Panc1 (cell line): ENCODE measurements at regions not wholly inside any gene's neighbourhood (a gene's known extent, or its start where the extent isn't known, plus 50 kb on each side); places are given as distances from the start of the nearest gene placed in this dataset.

Experiments
- ATAC-seq: fragments of 200-7000 bp; cut with Tn5 transposase; 2 replicates; pipeline ENCODE4 v1.9.1; 2020; ENCODE audit warnings: mild to moderate bottlenecking, moderate library complexity
- BruUV-seq: library from RNA; stranded (reverse); fragments of 400-500 nt; replicated peaks from 2 replicates; lab custom pipeline; 2021; lab: Mats Ljungman, UMichigan
- CTCF ChIA-PET: fragments of 300-600 bp; sonication (Branson Sonifier 250); formaldehyde crosslinking; loops from one replicate; lab custom pipeline; 2022; ENCODE audit warnings: antibody characterized with exemption; lab: Charles Lee
- POLR2A ChIA-PET: fragments of 300-600 bp; sonication (Branson Sonifier 250); formaldehyde crosslinking; loops from one replicate; lab custom pipeline; 2022; ENCODE audit warnings: antibody characterized with exemption; lab: Charles Lee
- DNase-seq: peaks from one replicate; pipeline ENCODE4 v3.0.0-alpha.2; 2010; ENCODE audit warnings: low read depth, low spot score
- H3K27ac ChIP-seq: 2 replicates; pipeline ENCODE4 v1.5.1; 2011; ENCODE audit warnings: mild to moderate bottlenecking, low read length, inconsistent platforms
- H3K27me3 ChIP-seq: fragments of 200-500 bp; sonication (Bioruptor generic); 2 replicates; pipeline ENCODE4 v1.6.0; 2014; ENCODE audit warnings: low read length, inconsistent platforms; ENCODE audit not compliant: control insufficient read depth, insufficient read depth
- H3K36me3 ChIP-seq: fragments of 200-500 bp; sonication (Bioruptor generic); 2 replicates; pipeline ENCODE4 v1.5.1; 2014; ENCODE audit warnings: inconsistent platforms, mild to moderate bottlenecking, low read length, moderate library complexity; ENCODE audit not compliant: control insufficient read depth, insufficient read depth
- H3K4me1 ChIP-seq: 2 replicates; pipeline ENCODE4 v1.5.1; 2011; ENCODE audit warnings: inconsistent platforms, mild to moderate bottlenecking, low read length, moderate library complexity; ENCODE audit not compliant: control insufficient read depth, insufficient read depth
- H3K4me3 ChIP-seq, 2 experiments: 2 replicates each; pipeline ENCODE4 v1.5.1; 2011 to 2012; ENCODE audit warnings: low read depth in 2 of 2, low read length in 2 of 2, mild to moderate bottlenecking in 2 of 2, inconsistent platforms in 1 of 2, moderate library complexity in 1 of 2
- H3K9me3 ChIP-seq: fragments of 200-500 bp; sonication (Bioruptor generic); 2 replicates; pipeline ENCODE4 v1.5.1; 2014; ENCODE audit warnings: low read depth, mild to moderate bottlenecking, inconsistent platforms, low read length, moderate library complexity; ENCODE audit not compliant: control insufficient read depth, insufficient read depth
- POLR2AphosphoS5 ChIP-seq: IDR thresholded peaks from 2 replicates; pipeline ENCODE4 v1.6.1; 2012; ENCODE audit warnings: mild to moderate bottlenecking, low read depth, low read length, moderate library complexity
- SIN3A ChIP-seq: IDR thresholded peaks from 2 replicates; pipeline ENCODE4 v1.6.1; 2012; ENCODE audit warnings: low read depth, mild to moderate bottlenecking, low read length, moderate library complexity, borderline replicate concordance; ENCODE audit not compliant: insufficient read depth
- TCF7L2 ChIP-seq: IDR thresholded peaks from 2 replicates; pipeline ENCODE4 v1.6.1; 2011; ENCODE audit warnings: mild to moderate bottlenecking, low read depth, low read length, inconsistent platforms
- in situ Hi-C: cut with HindIII; loops from 2 replicates; pipeline ENCODE4 v1.10.0; 2016; ENCODE audit warnings: low sequenced_read_pairs, low pct_unique_long_range_greater_than_20kb
- intact Hi-C: fragments of 100-400 bp; cut with micrococcal nuclease; formaldehyde crosslinking; loops from one replicate; pipeline ENCODE4 v1.10.0; 2022; ENCODE audit not compliant: unreplicated experiment
- TF ChIP-seq, protein P1 (sequence below), 2 experiments: IDR thresholded peaks; 2 replicates each; pipeline ENCODE4 v1.6.1; 2011 to 2012; ENCODE audit warnings: low read depth in 2 of 2, control low read depth in 1 of 2, low read length in 1 of 2, mild to moderate bottlenecking in 1 of 2, moderate library complexity in 1 of 2; ENCODE audit not compliant: insufficient read depth in 1 of 2
- TF ChIP-seq, protein P2 (sequence below): fragments of 450-650 bp; IDR thresholded peaks from 2 replicates; pipeline ENCODE4 v1.5.1; 2017; ENCODE audit warnings: mild to moderate bottlenecking

DNA sequence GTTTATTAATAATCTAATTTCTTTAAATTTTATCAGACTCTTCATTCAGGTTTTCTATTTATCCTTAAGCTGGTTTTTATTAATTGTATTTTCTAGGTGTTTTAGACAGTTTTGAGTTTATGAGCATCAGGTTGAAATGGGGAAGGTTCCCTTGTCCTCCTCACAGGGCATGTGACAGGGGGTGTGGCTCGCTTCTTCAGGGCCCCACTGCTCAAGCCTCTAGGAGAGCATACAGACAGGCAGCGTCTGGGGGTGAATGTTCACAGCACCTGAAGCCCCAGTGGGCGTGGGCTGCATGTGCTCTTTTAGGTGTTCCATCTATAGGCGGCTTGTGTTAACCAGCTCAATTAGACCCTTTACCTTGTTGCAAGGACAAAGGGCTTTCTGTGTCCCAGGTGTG lies 78.2 kb upstream of the RUFY1 start:
- ATAC-seq (no peak), DNase-seq (no peak)
- TF ChIP-seq SIN3A (no peak), POLR2AphosphoS5 (no peak), TCF7L2 (no peak)
- TF ChIP-seq, protein P1, sequence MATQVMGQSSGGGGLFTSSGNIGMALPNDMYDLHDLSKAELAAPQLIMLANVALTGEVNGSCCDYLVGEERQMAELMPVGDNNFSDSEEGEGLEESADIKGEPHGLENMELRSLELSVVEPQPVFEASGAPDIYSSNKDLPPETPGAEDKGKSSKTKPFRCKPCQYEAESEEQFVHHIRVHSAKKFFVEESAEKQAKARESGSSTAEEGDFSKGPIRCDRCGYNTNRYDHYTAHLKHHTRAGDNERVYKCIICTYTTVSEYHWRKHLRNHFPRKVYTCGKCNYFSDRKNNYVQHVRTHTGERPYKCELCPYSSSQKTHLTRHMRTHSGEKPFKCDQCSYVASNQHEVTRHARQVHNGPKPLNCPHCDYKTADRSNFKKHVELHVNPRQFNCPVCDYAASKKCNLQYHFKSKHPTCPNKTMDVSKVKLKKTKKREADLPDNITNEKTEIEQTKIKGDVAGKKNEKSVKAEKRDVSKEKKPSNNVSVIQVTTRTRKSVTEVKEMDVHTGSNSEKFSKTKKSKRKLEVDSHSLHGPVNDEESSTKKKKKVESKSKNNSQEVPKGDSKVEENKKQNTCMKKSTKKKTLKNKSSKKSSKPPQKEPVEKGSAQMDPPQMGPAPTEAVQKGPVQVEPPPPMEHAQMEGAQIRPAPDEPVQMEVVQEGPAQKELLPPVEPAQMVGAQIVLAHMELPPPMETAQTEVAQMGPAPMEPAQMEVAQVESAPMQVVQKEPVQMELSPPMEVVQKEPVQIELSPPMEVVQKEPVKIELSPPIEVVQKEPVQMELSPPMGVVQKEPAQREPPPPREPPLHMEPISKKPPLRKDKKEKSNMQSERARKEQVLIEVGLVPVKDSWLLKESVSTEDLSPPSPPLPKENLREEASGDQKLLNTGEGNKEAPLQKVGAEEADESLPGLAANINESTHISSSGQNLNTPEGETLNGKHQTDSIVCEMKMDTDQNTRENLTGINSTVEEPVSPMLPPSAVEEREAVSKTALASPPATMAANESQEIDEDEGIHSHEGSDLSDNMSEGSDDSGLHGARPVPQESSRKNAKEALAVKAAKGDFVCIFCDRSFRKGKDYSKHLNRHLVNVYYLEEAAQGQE (IDR thresholded peaks at IDR 0.05; ENCODE audit: insufficient read depth in 1 of 2, low read depth in 2 of 2, low read length in 1 of 2), result no peak
- TF ChIP-seq, protein P2, sequence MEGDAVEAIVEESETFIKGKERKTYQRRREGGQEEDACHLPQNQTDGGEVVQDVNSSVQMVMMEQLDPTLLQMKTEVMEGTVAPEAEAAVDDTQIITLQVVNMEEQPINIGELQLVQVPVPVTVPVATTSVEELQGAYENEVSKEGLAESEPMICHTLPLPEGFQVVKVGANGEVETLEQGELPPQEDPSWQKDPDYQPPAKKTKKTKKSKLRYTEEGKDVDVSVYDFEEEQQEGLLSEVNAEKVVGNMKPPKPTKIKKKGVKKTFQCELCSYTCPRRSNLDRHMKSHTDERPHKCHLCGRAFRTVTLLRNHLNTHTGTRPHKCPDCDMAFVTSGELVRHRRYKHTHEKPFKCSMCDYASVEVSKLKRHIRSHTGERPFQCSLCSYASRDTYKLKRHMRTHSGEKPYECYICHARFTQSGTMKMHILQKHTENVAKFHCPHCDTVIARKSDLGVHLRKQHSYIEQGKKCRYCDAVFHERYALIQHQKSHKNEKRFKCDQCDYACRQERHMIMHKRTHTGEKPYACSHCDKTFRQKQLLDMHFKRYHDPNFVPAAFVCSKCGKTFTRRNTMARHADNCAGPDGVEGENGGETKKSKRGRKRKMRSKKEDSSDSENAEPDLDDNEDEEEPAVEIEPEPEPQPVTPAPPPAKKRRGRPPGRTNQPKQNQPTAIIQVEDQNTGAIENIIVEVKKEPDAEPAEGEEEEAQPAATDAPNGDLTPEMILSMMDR, result no peak
- intact Hi-C loops (no loop called here), in situ Hi-C loops (no loop called here)
- Histone ChIP-seq H3K36me3 (no peaks in the 10 kb centered on the region), H3K27ac (no peak overlapping the region), H3K4me1 (no peaks in the 10 kb centered on the region), H3K9me3 (no peaks in the 10 kb centered on the region), H3K27me3 (no peaks in the 10 kb centered on the region), H3K4me3 (no peak overlapping the region)
- ChIA-PET POLR2A (no interaction called here), CTCF (no interaction called here)
- no TSS peak for BruUV-seq

DNA sequence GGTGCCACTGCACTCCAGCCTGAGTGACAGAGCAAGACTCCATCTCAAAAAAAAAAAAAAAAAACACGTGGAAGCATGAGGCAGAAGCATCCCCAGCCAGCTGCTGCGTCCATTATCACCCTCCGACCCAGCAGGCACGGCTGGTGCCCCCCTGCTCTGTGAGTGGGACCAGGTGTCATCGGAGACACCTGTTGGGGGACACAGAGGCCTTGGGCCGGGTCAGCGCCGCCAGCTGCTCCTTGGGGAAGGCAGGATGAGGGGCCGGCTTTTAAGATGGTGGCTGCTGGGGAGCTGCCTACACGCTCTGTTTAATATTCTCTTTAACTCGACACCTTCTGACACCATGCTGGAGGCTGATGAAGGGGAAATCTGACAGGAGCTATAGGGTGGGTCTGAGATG lies 80.2 kb upstream of the RUFY1 start:
- Histone ChIP-seq H3K4me1 (no peaks in the 10 kb centered on the region), H3K4me3 (no peak overlapping the region), H3K9me3 (no peaks in the 10 kb centered on the region), H3K27me3 (no peaks in the 10 kb centered on the region), H3K27ac (no peak overlapping the region), H3K36me3 (no peaks in the 10 kb centered on the region)
- POLR2A ChIA-PET, result interaction anchor here (0.6 kb wide), 1 partner anchor 724 kb away, joined by 6 read pairs; no protein-coding TSS in a partner anchor
- DNase-seq (no peak), ATAC-seq (no peak)
- no TSS peak for BruUV-seq
- in situ Hi-C loops, result no loop called here
- TF ChIP-seq, protein P1 (IDR thresholded peaks at IDR 0.05; ENCODE audit: insufficient read depth in 1 of 2, low read depth in 2 of 2, low read length in 1 of 2), result no peak
- no peak for TF ChIP-seq SIN3A
- TF ChIP-seq POLR2AphosphoS5, result no peak
- TF ChIP-seq TCF7L2, result no peak
- TF ChIP-seq, protein P2, result no peak
- intact Hi-C loops, result no loop called here
- CTCF ChIA-PET, result interaction anchor here (0.6 to 0.7 kb wide), 2 partner anchors 156 to 487 kb away, joined by 5 read pairs; no protein-coding TSS in a partner anchor
